HEK293 (cell line): ENCODE measurements at regions not wholly inside any gene's neighbourhood (a gene's known extent, or its start where the extent isn't known, plus 50 kb on each side); places are given as distances from the start of the nearest gene placed in this dataset.

ENCODE experiments used
- CTCF ChIA-PET: fragments of 350-600 bp; formaldehyde crosslinking; extraction: SDS; loops from one replicate; lab custom pipeline; 2021; ENCODE audit warnings: antibody characterized with exemption; lab: Yijun Ruan, JAX
- POLR2A ChIA-PET: fragments of 300-600 bp; formaldehyde crosslinking; extraction: SDS; loops from one replicate; lab custom pipeline; 2020; ENCODE audit warnings: antibody characterized with exemption, inconsistent platforms; lab: Yijun Ruan, JAX
- H3K27ac ChIP-seq: fragments of 200-500 bp; sonication (Bioruptor generic); 2 replicates; pipeline ENCODE4 v1.5.1; 2014; ENCODE audit warnings: low read depth, low read length, control low read depth, inconsistent platforms; ENCODE audit errors: extremely low read depth
- H3K36me3 ChIP-seq, 2 experiments: fragments of 200-500 bp in 1 of 2; sonication (Bioruptor generic) in 1 of 2; 1 replicate in 1 of 2; 2 replicates in 1 of 2; pipeline ENCODE4 v1.5.1; 2014 to 2017; ENCODE audit warnings: inconsistent platforms in 2 of 2, low read length in 2 of 2; ENCODE audit not compliant: control insufficient read depth in 2 of 2, insufficient read depth in 1 of 2
- H3K4me1 ChIP-seq: fragments of 200-500 bp; sonication (Bioruptor generic); 2 replicates; pipeline ENCODE4 v1.5.1; 2014; ENCODE audit warnings: mild to moderate bottlenecking, low read length, inconsistent platforms; ENCODE audit not compliant: control insufficient read depth, insufficient read depth
- H3K4me3 ChIP-seq: 2 replicates; pipeline ENCODE4 v1.5.1; 2011; ENCODE audit warnings: low read depth, mild to moderate bottlenecking, control low read depth, low read length, moderate library complexity
- H3K9me3 ChIP-seq: fragments of 200-500 bp; sonication (Bioruptor generic); 2 replicates; pipeline ENCODE4 v1.5.1; 2014; ENCODE audit warnings: low read depth, low read length, inconsistent platforms; ENCODE audit not compliant: control insufficient read depth, insufficient read depth
- KLF16 ChIP-seq: fragments of 450-650 bp; formaldehyde crosslinking; IDR thresholded peaks from 2 replicates; pipeline ENCODE4 v1.5.1; 2017; ENCODE audit warnings: missing biosample characterization, missing genetic modification characterization
- REST ChIP-seq: fragments of 450-650 bp; formaldehyde crosslinking; IDR thresholded peaks from 2 replicates; pipeline ENCODE4 v1.5.1; 2016; ENCODE audit warnings: missing biosample characterization, missing genetic modification characterization
- SP2 ChIP-seq: fragments of 450-650 bp; formaldehyde crosslinking; IDR thresholded peaks from 2 replicates; pipeline ENCODE4 v1.5.1; 2016; ENCODE audit warnings: missing biosample characterization, missing genetic modification characterization
- YY2 ChIP-seq: fragments of 450-650 bp; formaldehyde crosslinking; IDR thresholded peaks from 2 replicates; pipeline ENCODE4 v1.5.1; 2016; ENCODE audit warnings: missing biosample characterization, missing genetic modification characterization
- ZBTB44 ChIP-seq: fragments of 450-650 bp; IDR thresholded peaks from 2 replicates; pipeline ENCODE4 v1.5.1; 2018; ENCODE audit warnings: missing biosample characterization, mild to moderate bottlenecking, missing genetic modification characterization
- ZFP69B ChIP-seq: fragments of 450-650 bp; formaldehyde crosslinking; IDR thresholded peaks from 2 replicates; pipeline ENCODE4 v1.5.1; 2016; ENCODE audit warnings: missing biosample characterization, missing genetic modification characterization
- ZNF121 ChIP-seq: fragments of 450-650 bp; formaldehyde crosslinking; IDR thresholded peaks from 2 replicates; pipeline ENCODE4 v1.5.1; 2016; ENCODE audit warnings: missing biosample characterization, missing genetic modification characterization
- ZNF140 ChIP-seq: fragments of 450-650 bp; formaldehyde crosslinking; IDR thresholded peaks from 2 replicates; pipeline ENCODE4 v1.5.1; 2016; ENCODE audit warnings: missing biosample characterization, missing genetic modification characterization
- ZNF19 ChIP-seq: fragments of 450-650 bp; formaldehyde crosslinking; IDR thresholded peaks from 2 replicates; pipeline ENCODE4; 2016; ENCODE audit warnings: missing biosample characterization, missing genetic modification characterization, low read depth
- ZNF292 ChIP-seq: fragments of 450-650 bp; formaldehyde crosslinking; IDR thresholded peaks from 2 replicates; pipeline ENCODE4 v1.5.1; 2016; ENCODE audit warnings: low read depth, missing biosample characterization, missing genetic modification characterization, borderline replicate concordance
- ZNF362 ChIP-seq: fragments of 450-650 bp; formaldehyde crosslinking; IDR thresholded peaks from 2 replicates; pipeline ENCODE4 v1.5.1; 2016; ENCODE audit warnings: missing biosample characterization, missing genetic modification characterization
- ZNF398 ChIP-seq: fragments of 450-650 bp; formaldehyde crosslinking; IDR thresholded peaks from 2 replicates; pipeline ENCODE4 v1.5.1; 2017; ENCODE audit warnings: missing biosample characterization, missing genetic modification characterization
- ZNF639 ChIP-seq: fragments of 450-650 bp; formaldehyde crosslinking; IDR thresholded peaks from 2 replicates; pipeline ENCODE4 v1.5.1; 2016; ENCODE audit warnings: missing biosample characterization, missing genetic modification characterization
- ZNF670 ChIP-seq: fragments of 450-650 bp; formaldehyde crosslinking; IDR thresholded peaks from 2 replicates; pipeline ENCODE4 v1.5.1; 2016; ENCODE audit warnings: missing biosample characterization, missing genetic modification characterization, low read depth
- ZSCAN30 ChIP-seq: fragments of 450-650 bp; IDR thresholded peaks from 2 replicates; pipeline ENCODE4 v1.5.1; 2018; ENCODE audit warnings: missing biosample characterization, mild to moderate bottlenecking, missing genetic modification characterization, moderate library complexity
- ZSCAN5A ChIP-seq: fragments of 450-650 bp; formaldehyde crosslinking; IDR thresholded peaks from 2 replicates; pipeline ENCODE4 v1.5.1; 2016; ENCODE audit warnings: missing biosample characterization, missing genetic modification characterization

- Histone ChIP-seq H3K9me3 (no peaks in the 10 kb centered on the region), H3K36me3 (no peaks in the 10 kb centered on the region), H3K27ac (no peak overlapping the region), H3K4me1 (no peaks in the 10 kb centered on the region), H3K4me3 (no peak overlapping the region)
- ChIA-PET POLR2A (no interaction called here), CTCF (no interaction called here)
- no peak for TF ChIP-seq REST (tag by site-specific recombination)
- no peak for TF ChIP-seq ZBTB44 (tag by site-specific recombination)
- no peak for TF ChIP-seq ZSCAN5A (tag by site-specific recombination)
- no peak for TF ChIP-seq SP2 (tag by site-specific recombination)
Observed at GRCh38 chr11:80054582-80055165, 613.8 kb upstream of the TENM4 start.

- H3K4me1 ChIP-seq, result no peaks in the 10 kb centered on the region
- no peak overlapping the region for H3K27ac ChIP-seq
- no peaks in the 10 kb centered on the region for H3K9me3 ChIP-seq
- CTCF ChIA-PET, result interaction anchor here (0.6 kb wide), 1 partner anchor 400 kb away, joined by 3 read pairs; no protein-coding TSS in a partner anchor
- TF ChIP-seq ZNF639, result no peak
- TF ChIP-seq ZSCAN30 (tag by site-specific recombination), result no peak
- no peak for TF ChIP-seq ZNF19
- TF ChIP-seq ZNF121, result no peak
- TF ChIP-seq ZNF292 (tag by site-specific recombination), result no peak
- no peak for TF ChIP-seq YY2 (tag by site-specific recombination)
- TF ChIP-seq ZNF670 (tag by site-specific recombination), result no peak
- no peak for TF ChIP-seq ZNF398 (tag by site-specific recombination)
- no peak for TF ChIP-seq ZNF362 (tag by site-specific recombination)
- no peak for TF ChIP-seq ZFP69B
- no peak for TF ChIP-seq ZNF140
- TF ChIP-seq KLF16 (tag by site-specific recombination), result no peak
- TF ChIP-seq, all 188 proteins: peak for 0
- H3K4me3 ChIP-seq, result no peak overlapping the region
- H3K36me3 ChIP-seq, result no peaks in the 10 kb centered on the region
- POLR2A ChIA-PET, result no interaction called here
Observed at GRCh38 chr11:80048513-80048912, 607.7 kb upstream of the TENM4 start.
